ENCODE measurements at regions not wholly inside any gene's neighbourhood (a gene's known extent, or its start where the extent isn't known, plus 50 kb on each side); places are given as distances from the start of the nearest gene placed in this dataset.

GRCh38 chr6:146886587-146887446 is 288.0 kb downstream of the ADGB start:
- TF ChIP-seq CTCF (IDR thresholded peaks at IDR 0.05): no peak
- TF ChIP-seq POLR2A (IDR thresholded peaks at IDR 0.05): no peak
